GM21528 (cell line): ENCODE measurements at regions not wholly inside any gene's neighbourhood (a gene's known extent, or its start where the extent isn't known, plus 50 kb on each side); places are given as distances from the start of the nearest gene placed in this dataset.
"Not testable (repeated sequence)": the region's sequence is repeated elsewhere in the genome, so short reads cannot be mapped to it uniquely, and the experiment has no call there.

Experiments used
- ATAC-seq: cut with Tn5 transposase; IDR thresholded peaks from one replicate; pipeline ENCODE4 v1.9.1; 2021; ENCODE audit warnings: mild to moderate bottlenecking, moderate library complexity; ENCODE audit not compliant: unreplicated experiment, low FRiP score

GRCh38 chr4:19470001-19470400, 781.7 kb upstream of the SLIT2 start:
- ATAC-seq = not testable (repeated sequence)

- ATAC-seq = no peak
These were observed 789.6 kb upstream of the SLIT2 start for GRCh38 chr4:19462117-19462516.

GRCh38 chr4:19455850-19456602, 795.7 kb upstream of the SLIT2 start:
- ATAC-seq = no peak

- ATAC-seq = no peak
These were observed 796.5 kb upstream of the SLIT2 start for GRCh38 chr4:19455196-19455595.

- no peak for ATAC-seq
These were observed 813.5 kb upstream of the SLIT2 start for GRCh38 chr4:19438233-19438632.

GRCh38 chr4:19437008-19437407, 814.7 kb upstream of the SLIT2 start:
- no peak for ATAC-seq

GRCh38 chr4:19429684-19430083, 822.0 kb upstream of the SLIT2 start:
- no peak for ATAC-seq

- no peak for ATAC-seq
These were observed 826.6 kb upstream of the SLIT2 start for GRCh38 chr4:19425146-19425545.

- no peak for ATAC-seq
These were observed 834.4 kb upstream of the SLIT2 start for GRCh38 chr4:19417256-19417655.

- no peak for ATAC-seq
These were observed 835.6 kb upstream of the SLIT2 start for GRCh38 chr4:19416146-19416545.

- ATAC-seq = no peak
These were observed 843.2 kb upstream of the SLIT2 start for GRCh38 chr4:19408490-19408889.

GRCh38 chr4:19406789-19407188, 844.9 kb upstream of the SLIT2 start:
- no peak for ATAC-seq

- ATAC-seq = no peak
These were observed 847.8 kb upstream of the SLIT2 start for GRCh38 chr4:19403786-19404370.

- ATAC-seq = no peak
These were observed 849.1 kb upstream of the SLIT2 start for GRCh38 chr4:19402581-19403065.

- no peak for ATAC-seq
These were observed 850.2 kb upstream of the SLIT2 start for GRCh38 chr4:19401301-19402080.

GRCh38 chr4:19400820-19401219, 850.9 kb upstream of the SLIT2 start:
- ATAC-seq = no peak

- ATAC-seq = no peak
These were observed 852.7 kb upstream of the SLIT2 start for GRCh38 chr4:19399001-19399400.

- no peak for ATAC-seq
These were observed 864.9 kb upstream of the SLIT2 start for GRCh38 chr4:19386786-19387185.

GRCh38 chr4:19382993-19383756, 868.5 kb upstream of the SLIT2 start:
- no peak for ATAC-seq

- ATAC-seq = no peak
These were observed 870.6 kb upstream of the SLIT2 start for GRCh38 chr4:19381068-19381467.

- no peak for ATAC-seq
These were observed 871.1 kb upstream of the SLIT2 start for GRCh38 chr4:19380600-19380999.
